ENCODE measurements at regions not wholly inside any gene's neighbourhood (a gene's known extent, or its start where the extent isn't known, plus 50 kb on each side); places are given as distances from the start of the nearest gene placed in this dataset.

- TF ChIP-seq PRDM15 (CRISPR knock-in tag; IDR thresholded peaks at IDR 0.05) (no peak), FOXK2 (IDR thresholded peaks at IDR 0.05) (no peak), MTA2 (IDR thresholded peaks at IDR 0.05; ENCODE audit: low read depth) (peak; percentile 25; the same call in 1 of the 2 replicates), RAD21 (IDR thresholded peaks at IDR 0.05; ENCODE audit: insufficient read depth, low read depth, low read length) (no peak), ELK1 (IDR thresholded peaks at IDR 0.05; ENCODE audit: low read depth, low read length) (no peak), FOXM1 (IDR thresholded peaks at IDR 0.05; ENCODE audit: low read depth, low read length) (peak; percentile 47; the same call in 1 of the 2 replicates), BHLHE40 (IDR thresholded peaks at IDR 0.05; ENCODE audit: borderline replicate concordance in 1 of 2, low read depth in 2 of 2, low read length in 1 of 2) (no peak), CUX1 (IDR thresholded peaks at IDR 0.05; ENCODE audit: insufficient replicate concordance, low read depth, low read length) (no peak), IRF3 (IDR thresholded peaks at IDR 0.05) (no peak), KAT2A (conservative IDR thresholded peaks at IDR 0.05; ENCODE audit: control insufficient read depth, low read depth, low read length) (no peak)
Measured at GRCh38 chr5:92907938-92908606, 672.9 kb downstream of the NR2F1-AS1 start (continued).

Data from GM12878 (cell line).